Astrocyte of the cerebellum (primary cell): ENCODE measurements at regions not wholly inside any gene's neighbourhood (a gene's known extent, or its start where the extent isn't known, plus 50 kb on each side); places are given as distances from the start of the nearest gene placed in this dataset.
"Not testable (repeated sequence)": the region's sequence is repeated elsewhere in the genome, so short reads cannot be mapped to it uniquely, and the experiment has no call there.

Experiments used
- DNase-seq: peaks from one replicate; pipeline ENCODE4 v3.0.0-alpha.2; 2011; ENCODE audit warnings: low read depth
- H3K4me3 ChIP-seq: 2 replicates; pipeline ENCODE4 v1.5.1; 2011; ENCODE audit warnings: mild to moderate bottlenecking, low read depth, low read length, moderate library complexity
- CTCF ChIP-seq: IDR thresholded peaks from 2 replicates; pipeline ENCODE4 v1.5.1; 2012; ENCODE audit warnings: low read length, low read depth, moderate library complexity, mild to moderate bottlenecking; ENCODE audit errors: missing control alignments
- in situ Hi-C: cut with HindIII; loops from 2 replicates; pipeline ENCODE4 v1.10.0; 2017; ENCODE audit warnings: low sequenced_read_pairs

GRCh38 chrX:128622296-128622695 lies 570.1 kb upstream of the ACTRT1 start:
- in situ Hi-C loops, result no loop called here
- DNase-seq, result no peak
- H3K4me3 ChIP-seq, result no peak overlapping the region
- no peak for TF ChIP-seq CTCF

- no peak for DNase-seq
- in situ Hi-C loops, result no loop called here
- TF ChIP-seq CTCF, result no peak
- H3K4me3 ChIP-seq, result no peak overlapping the region
Observed at GRCh38 chrX:128619490-128619889, 567.3 kb upstream of the ACTRT1 start.

GRCh38 chrX:128616933-128617332 lies 564.7 kb upstream of the ACTRT1 start:
- H3K4me3 ChIP-seq, result no peak overlapping the region
- no peak for DNase-seq
- in situ Hi-C loops, result no loop called here
- TF ChIP-seq CTCF, result no peak

GRCh38 chrX:128606817-128607216 lies 554.6 kb upstream of the ACTRT1 start:
- DNase-seq, in situ Hi-C loops, H3K4me3 ChIP-seq: not testable (repeated sequence)

GRCh38 chrX:128606357-128606756 lies 554.2 kb upstream of the ACTRT1 start:
- H3K4me3 ChIP-seq, in situ Hi-C loops, DNase-seq: not testable (repeated sequence)

- in situ Hi-C loops, result no loop called here
- no peak for DNase-seq
- H3K4me3 ChIP-seq, result no peak overlapping the region
- TF ChIP-seq CTCF, result no peak
Observed at GRCh38 chrX:128601706-128602105, 549.5 kb upstream of the ACTRT1 start.

GRCh38 chrX:128599632-128600031 lies 547.4 kb upstream of the ACTRT1 start:
- TF ChIP-seq CTCF, result no peak
- H3K4me3 ChIP-seq, result no peak overlapping the region
- in situ Hi-C loops, result no loop called here
- DNase-seq, result no peak

GRCh38 chrX:128582036-128582435 lies 529.8 kb upstream of the ACTRT1 start:
- no peak overlapping the region for H3K4me3 ChIP-seq
- DNase-seq, result no peak
- in situ Hi-C loops, result no loop called here
- TF ChIP-seq CTCF, result no peak
